Gastroesophageal sphincter (tissue), 4 donors: ENCODE measurements at regions not wholly inside any gene's neighbourhood (a gene's known extent, or its start where the extent isn't known, plus 50 kb on each side); places are given as distances from the start of the nearest gene placed in this dataset.

Source experiments
- ATAC-seq: fragments of 150-250 bp; one replicate; pipeline ENCODE4 v1.9.1; 2016; ENCODE audit warnings: mild to moderate bottlenecking, moderate library complexity
- H3K27ac ChIP-seq, 4 donors: fragments of 200-600 bp; sonication (generic) in 3 of 4; 1 replicate in 3 of 4; 2 replicates in 1 of 4; pipeline ENCODE4 v1.5.1; 2016 to 2019
- H3K27me3 ChIP-seq: fragments of 200-600 bp; sonication (generic); one replicate; pipeline ENCODE4 v1.5.1; 2019
- H3K36me3 ChIP-seq, 2 donors: fragments of 200-600 bp; sonication (generic); one replicate each; pipeline ENCODE4 v1.5.1; 2019; ENCODE audit warnings: control low read depth in 1 of 2
- H3K4me1 ChIP-seq, 3 donors: fragments of 200-600 bp; sonication (generic); 1 replicate in 2 of 3; 2 replicates in 1 of 3; pipeline ENCODE4 v1.5.1; 2016 to 2019; ENCODE audit warnings: control low read depth in 2 of 3
- H3K4me3 ChIP-seq, 2 donors: fragments of 200-600 bp; sonication (generic); one replicate each; pipeline ENCODE4 v1.5.1; 2019; ENCODE audit warnings: mild to moderate bottlenecking in 1 of 2, moderate library complexity in 1 of 2
- H3K9me3 ChIP-seq, 3 donors: fragments of 200-600 bp; sonication (generic); one replicate each; pipeline ENCODE4 v1.5.1; 2017 to 2019; ENCODE audit warnings: control low read depth in 2 of 3
- EP300 ChIP-seq: sonication (generic); formaldehyde crosslinking; IDR thresholded peaks from one replicate; pipeline ENCODE4 v1.6.1; 2017; ENCODE audit warnings: antibody characterized with exemption, mild to moderate bottlenecking
- POLR2A ChIP-seq, 2 donors: fragments of 450-650 bp; IDR thresholded peaks; one replicate each; pipeline ENCODE4 v1.6.1; 2017; ENCODE audit warnings: antibody characterized with exemption in 2 of 2, mild to moderate bottlenecking in 2 of 2, moderate library complexity in 1 of 2
- POLR2AphosphoS5 ChIP-seq: sonication (generic); formaldehyde crosslinking; IDR thresholded peaks from one replicate; pipeline ENCODE4 v1.6.1; 2017; ENCODE audit warnings: antibody characterized with exemption
- whole genome bisulfite sequencing, 2 donors: methylation state at CpG; one replicate each; pipeline ENCODE4 v1.1.5; 2018; ENCODE audit warnings: low coverage in 1 of 2; 5-methylcytosine and 5-hydroxymethylcytosine counted together
- TF ChIP-seq, protein P1 (sequence below), 4 experiments: fragments of 200-600 bp in 2 of 4; fragments of 450-650 bp in 2 of 4; sonication (generic) in 1 of 4; IDR thresholded peaks; one replicate each; pipeline ENCODE4 v1.5.1; 2017 to 2019; ENCODE audit warnings: antibody characterized with exemption in 4 of 4, mild to moderate bottlenecking in 2 of 4, moderate library complexity in 2 of 4

DNA sequence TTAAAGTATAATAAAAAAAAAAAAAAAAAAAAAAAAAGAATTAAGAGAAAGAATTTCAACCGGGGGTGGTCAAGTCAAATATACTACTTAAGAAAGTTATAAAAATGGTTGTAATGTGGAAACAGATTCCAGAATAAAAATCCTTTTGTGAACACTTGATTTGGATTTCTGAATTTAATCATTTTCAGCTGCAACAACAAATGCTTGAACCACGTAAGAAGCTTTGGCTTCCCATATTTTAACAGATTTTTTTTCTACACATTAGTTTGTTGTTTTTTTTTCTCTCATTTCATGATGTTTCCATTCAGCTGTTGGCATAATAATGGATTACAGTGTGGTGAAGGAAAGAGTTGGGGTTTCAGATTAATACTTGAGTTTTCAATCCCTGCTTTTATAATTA lies 137.3 kb upstream of the AGR3 start:
- no peak for ATAC-seq
- no peak overlapping the region for H3K4me3 ChIP-seq
- H3K4me1 ChIP-seq, result no peaks in the 10 kb centered on the region
- no peaks in the 10 kb centered on the region for H3K36me3 ChIP-seq
- no peak overlapping the region for H3K27ac ChIP-seq
- TF ChIP-seq EP300, result no peak
- TF ChIP-seq, protein P1, sequence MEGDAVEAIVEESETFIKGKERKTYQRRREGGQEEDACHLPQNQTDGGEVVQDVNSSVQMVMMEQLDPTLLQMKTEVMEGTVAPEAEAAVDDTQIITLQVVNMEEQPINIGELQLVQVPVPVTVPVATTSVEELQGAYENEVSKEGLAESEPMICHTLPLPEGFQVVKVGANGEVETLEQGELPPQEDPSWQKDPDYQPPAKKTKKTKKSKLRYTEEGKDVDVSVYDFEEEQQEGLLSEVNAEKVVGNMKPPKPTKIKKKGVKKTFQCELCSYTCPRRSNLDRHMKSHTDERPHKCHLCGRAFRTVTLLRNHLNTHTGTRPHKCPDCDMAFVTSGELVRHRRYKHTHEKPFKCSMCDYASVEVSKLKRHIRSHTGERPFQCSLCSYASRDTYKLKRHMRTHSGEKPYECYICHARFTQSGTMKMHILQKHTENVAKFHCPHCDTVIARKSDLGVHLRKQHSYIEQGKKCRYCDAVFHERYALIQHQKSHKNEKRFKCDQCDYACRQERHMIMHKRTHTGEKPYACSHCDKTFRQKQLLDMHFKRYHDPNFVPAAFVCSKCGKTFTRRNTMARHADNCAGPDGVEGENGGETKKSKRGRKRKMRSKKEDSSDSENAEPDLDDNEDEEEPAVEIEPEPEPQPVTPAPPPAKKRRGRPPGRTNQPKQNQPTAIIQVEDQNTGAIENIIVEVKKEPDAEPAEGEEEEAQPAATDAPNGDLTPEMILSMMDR (IDR thresholded peaks at IDR 0.05), result no peak
- no peak for TF ChIP-seq POLR2A (IDR thresholded peaks at IDR 0.05)
- no peak for TF ChIP-seq POLR2AphosphoS5
- 72 to 82% methylated on average over 2 of the region's 2 CpGs for WGBS, 2 donors
- H3K27me3 ChIP-seq, result no peaks in the 10 kb centered on the region
- no peaks in the 10 kb centered on the region for H3K9me3 ChIP-seq

DNA sequence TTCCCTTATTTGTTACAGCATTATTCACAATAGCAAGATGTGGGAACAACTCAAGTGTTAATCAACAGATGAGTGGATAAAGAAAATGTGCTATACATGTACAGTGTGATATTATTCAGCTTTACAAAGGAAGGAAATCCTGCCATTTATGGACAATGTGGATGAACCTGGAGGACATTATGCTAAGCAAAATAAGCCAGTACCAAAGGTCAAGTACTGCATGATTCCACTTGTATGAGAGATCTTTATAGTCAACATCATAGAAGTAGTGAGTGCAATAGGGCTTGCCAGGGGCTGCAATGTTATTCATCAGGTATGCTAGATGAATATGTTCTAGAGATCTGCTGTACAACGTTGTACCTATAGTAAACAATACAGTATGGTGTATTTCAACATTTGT lies 138.5 kb upstream of the AGR3 start:
- Histone ChIP-seq H3K9me3 (no peaks in the 10 kb centered on the region), H3K4me3 (no peak overlapping the region), H3K27me3 (no peaks in the 10 kb centered on the region), H3K36me3 (no peaks in the 10 kb centered on the region), H3K27ac (no peak overlapping the region), H3K4me1 (no peaks in the 10 kb centered on the region)
- TF ChIP-seq, protein P1 (IDR thresholded peaks at IDR 0.05), result no peak
- TF ChIP-seq EP300, result no peak
- TF ChIP-seq POLR2A (IDR thresholded peaks at IDR 0.05), result no peak
- ATAC-seq, result no peak
- 39 to 60% methylated on average over 1 of the region's 1 CpG for WGBS, 2 donors

DNA sequence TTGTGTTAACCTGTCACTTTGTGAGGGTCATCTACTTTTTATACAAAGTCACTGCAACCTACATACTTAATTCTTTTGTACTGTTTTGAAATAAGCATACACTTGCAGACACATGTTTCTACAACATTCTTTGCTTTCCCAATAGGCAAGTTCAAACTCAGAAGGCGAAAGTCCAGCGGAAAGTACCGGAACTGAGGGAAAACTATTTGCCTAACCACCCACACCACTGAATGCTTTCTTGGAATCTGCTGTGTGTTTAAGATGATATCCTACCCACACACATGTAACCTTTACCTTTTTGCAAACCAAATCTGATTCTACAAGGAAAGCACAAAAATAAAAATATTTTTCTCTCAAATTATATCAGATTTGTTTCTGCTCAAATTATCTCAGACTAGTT lies 139.4 kb upstream of the AGR3 start:
- Histone ChIP-seq H3K4me3 (no peak overlapping the region), H3K27ac (no peak overlapping the region), H3K4me1 (no peaks in the 10 kb centered on the region), H3K9me3 (no peaks in the 10 kb centered on the region), H3K27me3 (no peaks in the 10 kb centered on the region), H3K36me3 (no peaks in the 10 kb centered on the region)
- no peak for TF ChIP-seq POLR2AphosphoS5
- TF ChIP-seq, protein P1 (IDR thresholded peaks at IDR 0.05), result no peak
- no peak for TF ChIP-seq EP300
- no peak for TF ChIP-seq POLR2A (IDR thresholded peaks at IDR 0.05)
- ATAC-seq, result no peak
- 77 to 90% methylated on average over 3 of the region's 3 CpGs for WGBS, 2 donors

DNA sequence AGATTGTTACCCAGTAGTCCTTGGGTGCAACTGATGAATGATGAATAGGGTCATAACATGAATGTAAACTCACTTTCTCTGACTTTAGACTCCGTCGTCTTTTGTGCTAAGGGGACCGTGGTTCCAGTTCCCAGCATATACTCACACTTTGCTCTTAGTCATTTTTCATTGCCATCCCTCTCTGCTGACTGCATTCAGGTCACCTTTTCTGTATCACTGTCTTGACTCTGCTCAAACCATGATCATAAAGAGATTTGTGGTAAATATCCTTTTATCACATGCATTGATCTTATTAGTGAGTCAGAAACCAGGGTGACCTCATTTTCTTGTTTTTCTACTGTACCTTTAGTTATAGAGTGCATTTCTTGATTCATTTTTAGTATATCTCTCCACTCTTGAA lies 141.1 kb upstream of the AGR3 start:
- no peak overlapping the region for H3K4me3 ChIP-seq
- H3K9me3 ChIP-seq, result peaks cover 0 to 4% (median 0%) of the 10 kb centered on the region in 3 donors
- H3K36me3 ChIP-seq, result no peaks in the 10 kb centered on the region
- no peaks in the 10 kb centered on the region for H3K4me1 ChIP-seq
- no peak for ATAC-seq
- H3K27me3 ChIP-seq, result no peaks in the 10 kb centered on the region
- TF ChIP-seq POLR2AphosphoS5 (no peak), EP300 (no peak), POLR2A (IDR thresholded peaks at IDR 0.05) (no peak)
- TF ChIP-seq, protein P1 (IDR thresholded peaks at IDR 0.05), result no peak
- no peak overlapping the region for H3K27ac ChIP-seq
- WGBS, 2 donors, result 55 to 74% methylated on average over 3 of the region's 3 CpGs

GRCh38 chr7:17026269-17026668 lies 144.5 kb upstream of the AGR3 start:
- no peaks in the 10 kb centered on the region for H3K4me1 ChIP-seq
- no peak overlapping the region for H3K27ac ChIP-seq
- ATAC-seq, result no peak
- TF ChIP-seq POLR2A (IDR thresholded peaks at IDR 0.05), result no peak
- peaks cover 0 to 10% (median 0%) of the 10 kb centered on the region in 3 donors for H3K9me3 ChIP-seq
- WGBS, 2 donors, result 81 to 89% methylated on average over 3 of the region's 3 CpGs
- no peaks in the 10 kb centered on the region for H3K27me3 ChIP-seq
- no peak overlapping the region for H3K4me3 ChIP-seq
- H3K36me3 ChIP-seq, result no peaks in the 10 kb centered on the region
